H9 (cell line): ENCODE measurements at regions not wholly inside any gene's neighbourhood (a gene's known extent, or its start where the extent isn't known, plus 50 kb on each side); places are given as distances from the start of the nearest gene placed in this dataset.

Source experiments
- DNase-seq: peaks from one replicate; pipeline ENCODE4 v3.0.0-alpha.2; 2017
- H2AFZ ChIP-seq: one replicate; pipeline ENCODE4 v1.6.1; 2013; ENCODE audit warnings: mild to moderate bottlenecking, low read length, control low read depth, moderate library complexity
- H2AK5ac ChIP-seq: 2 replicates; pipeline ENCODE4 v1.6.1; 2013; ENCODE audit warnings: low read length, control low read depth, mixed read lengths; ENCODE audit not compliant: insufficient read length
- H2BK120ac ChIP-seq: one replicate; pipeline ENCODE4 v1.6.1; 2013; ENCODE audit warnings: low read depth, mild to moderate bottlenecking, low read length, control low read depth, inconsistent platforms; ENCODE audit not compliant: poor library complexity, severe bottlenecking
- H2BK12ac ChIP-seq: 2 replicates; pipeline ENCODE4 v1.6.1; 2013; ENCODE audit warnings: low read length, control low read depth, mixed read lengths, low read depth; ENCODE audit not compliant: insufficient read length
- H2BK15ac ChIP-seq: 2 replicates; pipeline ENCODE4 v1.6.1; 2013; ENCODE audit warnings: low read depth, low read length, control low read depth
- H2BK20ac ChIP-seq: one replicate; pipeline ENCODE4 v1.6.1; 2013; ENCODE audit warnings: low read depth, mild to moderate bottlenecking, low read length, control low read depth, inconsistent platforms; ENCODE audit not compliant: poor library complexity, severe bottlenecking
- H2BK5ac ChIP-seq: 2 replicates; pipeline ENCODE4 v1.6.1; 2013; ENCODE audit warnings: low read length, control low read depth, mixed read lengths; ENCODE audit not compliant: insufficient read length
- H3K14ac ChIP-seq: 2 replicates; pipeline ENCODE4 v1.6.1; 2013; ENCODE audit warnings: low read length, control low read depth; ENCODE audit not compliant: insufficient read depth
- H3K18ac ChIP-seq: 2 replicates; pipeline ENCODE4 v1.6.1; 2013; ENCODE audit warnings: low read depth, mild to moderate bottlenecking, mixed read lengths, low read length, control low read depth; ENCODE audit not compliant: insufficient read length
- H3K23ac ChIP-seq: 2 replicates; pipeline ENCODE4 v1.6.1; 2013; ENCODE audit warnings: low read length, control low read depth, mixed read lengths, low read depth; ENCODE audit not compliant: insufficient read length
- H3K23me2 ChIP-seq: 2 replicates; pipeline ENCODE4 v1.6.1; 2013; ENCODE audit warnings: low read depth, mild to moderate bottlenecking, mixed read lengths, low read length, control low read depth; ENCODE audit not compliant: insufficient read length, poor library complexity, severe bottlenecking
- H3K27ac ChIP-seq: 2 replicates; pipeline ENCODE4 v1.5.1; 2013; ENCODE audit warnings: low read length, control low read depth, mixed read lengths, low read depth; ENCODE audit not compliant: insufficient read length
- H3K27me3 ChIP-seq: 2 replicates; pipeline ENCODE4 v1.6.1; 2013; ENCODE audit warnings: low read length, control low read depth, inconsistent platforms; ENCODE audit not compliant: insufficient read depth
- H3K4ac ChIP-seq: 2 replicates; pipeline ENCODE4 v1.6.1; 2013; ENCODE audit warnings: low read depth, mild to moderate bottlenecking, control low read depth, inconsistent platforms, low read length, moderate library complexity
- H3K4me1 ChIP-seq: 2 replicates; pipeline ENCODE4 v1.6.1; 2013; ENCODE audit warnings: low read length, control low read depth, inconsistent platforms; ENCODE audit not compliant: insufficient read depth
- H3K4me2 ChIP-seq: 2 replicates; pipeline ENCODE4 v1.6.1; 2013; ENCODE audit warnings: low read length, control low read depth, mixed read lengths; ENCODE audit not compliant: insufficient read length, insufficient read depth
- H3K56ac ChIP-seq: 2 replicates; pipeline ENCODE4 v1.6.1; 2013; ENCODE audit warnings: low read depth, mild to moderate bottlenecking, mixed read lengths, low read length, control low read depth; ENCODE audit not compliant: insufficient read length
- H3K79me1 ChIP-seq: 2 replicates; pipeline ENCODE4 v1.6.1; 2013; ENCODE audit warnings: low read depth, mild to moderate bottlenecking, moderate library complexity, low read length, control low read depth, inconsistent platforms; ENCODE audit not compliant: insufficient read depth, poor library complexity, severe bottlenecking
- H3K79me2 ChIP-seq: 2 replicates; pipeline ENCODE4 v1.6.1; 2013; ENCODE audit warnings: low read length, control low read depth, inconsistent platforms; ENCODE audit not compliant: insufficient read depth
- H3K9ac ChIP-seq: 2 replicates; pipeline ENCODE4 v1.6.1; 2013; ENCODE audit warnings: low read length, control low read depth, mixed read lengths; ENCODE audit not compliant: insufficient read length; ENCODE audit errors: extremely low read depth
- H3K9me3 ChIP-seq: one replicate; pipeline ENCODE4 v1.6.1; 2013; ENCODE audit warnings: low read depth, low read length, inconsistent platforms; ENCODE audit not compliant: control insufficient read depth
- H3T11ph ChIP-seq: one replicate; pipeline ENCODE4 v1.6.1; 2013; ENCODE audit warnings: mild to moderate bottlenecking, low read length, control low read depth, inconsistent platforms
- H4K20me1 ChIP-seq: one replicate; pipeline ENCODE4 v1.6.1; 2013; ENCODE audit not compliant: control insufficient read depth, insufficient read length, insufficient read depth
- H4K5ac ChIP-seq: 2 replicates; pipeline ENCODE4 v1.6.1; 2013; ENCODE audit warnings: low read depth, mild to moderate bottlenecking, mixed read lengths, low read length, control low read depth; ENCODE audit not compliant: insufficient read length
- H4K8ac ChIP-seq: replicated peaks from 2 replicates; pipeline ENCODE4 v1.6.1; 2013; ENCODE audit warnings: low read length, control low read depth, mixed read lengths, low read depth; ENCODE audit not compliant: insufficient read length
- H4K91ac ChIP-seq: 2 replicates; pipeline ENCODE4 v1.6.1; 2013; ENCODE audit warnings: low read depth, mild to moderate bottlenecking, moderate library complexity, mixed read lengths, low read length, control low read depth; ENCODE audit not compliant: insufficient read length
- H3K27ac Mint-ChIP-seq, 3 experiments: 2 replicates in 2 of 3; 3 replicates in 1 of 3; pipeline ENCODE4 v1.8.0; 2020 to 2021; ENCODE audit warnings: mixed read lengths in 3 of 3, mild to moderate bottlenecking in 1 of 3, moderate library complexity in 1 of 3
- H3K27me3 Mint-ChIP-seq: 2 replicates; pipeline ENCODE4 v1.8.0; 2021; ENCODE audit warnings: low read depth, mild to moderate bottlenecking, moderate library complexity, mixed read lengths
- H3K36me3 Mint-ChIP-seq, 3 experiments: 2 replicates in 2 of 3; 3 replicates in 1 of 3; pipeline ENCODE4 v1.8.0; 2020 to 2021; ENCODE audit warnings: low read depth in 3 of 3, mixed read lengths in 3 of 3; ENCODE audit not compliant: insufficient read depth in 1 of 3
- H3K4me1 Mint-ChIP-seq, 2 experiments: 2 replicates each; pipeline ENCODE4 v1.8.0; 2020; ENCODE audit warnings: mixed read lengths in 2 of 2
- H3K4me3 Mint-ChIP-seq, 2 experiments: 2 replicates in 1 of 2; 3 replicates in 1 of 2; pipeline ENCODE4 v1.8.0; 2020 to 2021; ENCODE audit warnings: mild to moderate bottlenecking in 2 of 2, mixed read lengths in 2 of 2, moderate library complexity in 1 of 2
- H3K9me3 Mint-ChIP-seq, 2 experiments: 2 replicates in 1 of 2; 3 replicates in 1 of 2; pipeline ENCODE4 v1.8.0; 2020; ENCODE audit warnings: mild to moderate bottlenecking in 2 of 2, mixed read lengths in 2 of 2, moderate library complexity in 1 of 2
- CTCF ChIP-seq: fragments of 200-600 bp; sonication (generic); conservative IDR thresholded peaks from 3 replicates; pipeline ENCODE4 v1.8.0; 2021; ENCODE audit warnings: antibody characterized with exemption, mild to moderate bottlenecking
- WGBS: extraction: QIAGEN DNeasy Blood & Tissue Kit; methylation state at CpG from one replicate; pipeline ENCODE4 v1.1.7; 2013; ENCODE audit warnings: missing lambda C conversion rate, low lambda C conversion rate, mixed read lengths; ENCODE audit not compliant: insufficient read length; ENCODE audit errors: extremely low coverage; 5-methylcytosine and 5-hydroxymethylcytosine counted together

- Histone ChIP-seq H2BK120ac (no peak overlapping the region), H4K8ac (no peak overlapping the region), H3T11ph (no peak overlapping the region), H4K20me1 (no peaks in the 10 kb centered on the region), H3K56ac (no peak overlapping the region), H3K4me2 (no peak overlapping the region), H3K14ac (no peak overlapping the region), H3K4ac (no peak overlapping the region), H2BK5ac (no peak overlapping the region), H2BK20ac (no peak overlapping the region), H3K23ac (no peak overlapping the region), H3K79me2 (no peaks in the 10 kb centered on the region), H2AK5ac (no peak overlapping the region), H3K9ac (no peak overlapping the region), H3K79me1 (no peaks in the 10 kb centered on the region), H2AFZ (no peak overlapping the region), H4K5ac (no peak overlapping the region), H4K91ac (no peak overlapping the region), H3K9me3 (no peaks in the 10 kb centered on the region), H3K27me3 (no peaks in the 10 kb centered on the region), H3K23me2 (no peaks in the 10 kb centered on the region), H2BK15ac (no peak overlapping the region), H3K4me1 (no peaks in the 10 kb centered on the region), H3K27ac (no peak overlapping the region), H2BK12ac (no peak overlapping the region), H3K18ac (no peak overlapping the region)
- Mint-ChIP-seq H3K27me3 (no peaks in the 10 kb centered on the region), H3K36me3 (peaks cover 14 to 26% (median 19%) of the 10 kb centered on the region in 3 experiments), H3K9me3 (peaks cover 25 to 26% of the 10 kb centered on the region in 2 experiments), H3K4me1 (no peaks in the 10 kb centered on the region), H3K4me3 (no peak overlapping the region), H3K27ac (no peak overlapping the region; a peak in 1 of 7 replicates)
- no CpG with 5 or more reads among the region's 3 CpGs for WGBS
- no peak for TF ChIP-seq CTCF
- no peak for DNase-seq
Observed at GRCh38 chr18:43341014-43341413, 63.7 kb upstream of the SYT4 start.
